GM21717 (cell line): ENCODE measurements at regions not wholly inside any gene's neighbourhood (a gene's known extent, or its start where the extent isn't known, plus 50 kb on each side); places are given as distances from the start of the nearest gene placed in this dataset.

Experiments
- ATAC-seq: cut with Tn5 transposase; IDR thresholded peaks from one replicate; pipeline ENCODE4 v1.9.1; 2021; ENCODE audit warnings: mild to moderate bottlenecking, moderate library complexity; ENCODE audit not compliant: unreplicated experiment

DNA sequence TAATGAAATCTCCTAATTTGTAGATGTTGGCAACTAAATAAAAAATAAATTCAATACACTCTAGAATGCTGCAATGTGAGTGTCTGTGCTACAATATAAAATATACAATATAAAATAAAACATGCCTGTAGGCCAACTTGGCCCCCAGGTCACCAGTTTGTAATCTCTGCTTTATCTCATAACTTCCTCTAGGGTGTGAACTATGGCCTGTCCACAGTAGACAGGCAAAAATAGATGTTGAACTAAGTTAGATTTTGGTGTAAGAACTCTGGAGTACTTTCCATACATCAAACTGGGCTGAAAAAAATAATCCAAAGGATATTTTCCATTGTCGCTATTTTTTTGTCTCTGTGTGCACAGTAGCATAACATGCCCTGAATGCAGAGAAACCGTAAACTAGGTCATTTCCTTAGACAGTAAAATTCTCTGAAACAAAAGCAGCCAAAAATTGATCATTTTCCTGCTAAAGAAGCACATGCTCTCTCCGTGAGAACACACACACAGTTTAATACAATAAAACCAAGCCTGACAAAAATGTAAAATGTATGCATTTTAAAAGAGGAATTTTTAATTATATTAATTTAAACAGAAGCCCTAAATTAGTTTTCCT is 98.5 kb upstream of the ZFP64 start:
- no peak for ATAC-seq

- no peak for ATAC-seq
Observed at GRCh38 chr20:52280407-52280806, 88.8 kb upstream of the ZFP64 start.

DNA sequence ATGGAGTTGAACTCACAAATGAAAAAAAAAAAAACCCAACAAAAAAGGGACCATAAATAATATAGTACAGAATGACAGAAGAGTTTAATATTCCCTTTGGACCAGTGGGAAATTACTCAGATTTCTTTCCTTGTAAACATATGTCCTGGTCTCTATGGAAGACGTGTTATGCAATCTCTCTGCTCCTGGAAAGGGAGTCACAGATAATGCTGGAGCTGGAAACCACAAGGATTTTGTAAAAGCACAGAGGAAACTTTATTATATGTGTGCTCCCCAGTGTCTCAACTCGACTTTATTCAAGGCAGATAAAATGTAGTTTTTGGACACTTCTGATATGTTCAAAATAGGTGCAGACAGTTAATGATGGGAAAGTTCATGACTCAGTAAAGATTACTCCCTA is 88.1 kb upstream of the ZFP64 start:
- ATAC-seq, result no peak

GRCh38 chr20:52275181-52275691 is 83.7 kb upstream of the ZFP64 start:
- no peak for ATAC-seq

DNA sequence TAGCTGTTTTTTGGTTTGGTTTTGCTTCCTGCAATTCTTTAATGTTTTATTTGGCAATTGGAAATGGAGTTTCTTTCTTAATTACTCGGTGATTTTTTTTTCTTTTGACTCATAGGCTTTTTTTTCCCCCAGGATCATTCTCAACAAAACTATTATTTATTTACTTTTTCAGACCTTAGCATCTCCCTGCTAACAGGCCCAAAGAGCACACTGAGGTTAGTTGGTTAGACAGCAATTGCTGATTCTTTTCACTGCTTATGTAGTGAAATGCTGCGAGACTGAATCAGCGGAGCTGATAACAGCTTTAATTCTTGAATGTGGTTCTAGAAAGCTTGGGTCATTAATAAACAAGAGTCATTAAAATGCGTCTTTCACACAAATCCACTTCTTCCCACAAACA is 79.1 kb upstream of the ZFP64 start:
- ATAC-seq, result no peak

GRCh38 chr20:52270001-52270606 is 78.5 kb upstream of the ZFP64 start:
- no peak for ATAC-seq

GRCh38 chr20:52269321-52269720 is 77.7 kb upstream of the ZFP64 start:
- ATAC-seq, result no peak

DNA sequence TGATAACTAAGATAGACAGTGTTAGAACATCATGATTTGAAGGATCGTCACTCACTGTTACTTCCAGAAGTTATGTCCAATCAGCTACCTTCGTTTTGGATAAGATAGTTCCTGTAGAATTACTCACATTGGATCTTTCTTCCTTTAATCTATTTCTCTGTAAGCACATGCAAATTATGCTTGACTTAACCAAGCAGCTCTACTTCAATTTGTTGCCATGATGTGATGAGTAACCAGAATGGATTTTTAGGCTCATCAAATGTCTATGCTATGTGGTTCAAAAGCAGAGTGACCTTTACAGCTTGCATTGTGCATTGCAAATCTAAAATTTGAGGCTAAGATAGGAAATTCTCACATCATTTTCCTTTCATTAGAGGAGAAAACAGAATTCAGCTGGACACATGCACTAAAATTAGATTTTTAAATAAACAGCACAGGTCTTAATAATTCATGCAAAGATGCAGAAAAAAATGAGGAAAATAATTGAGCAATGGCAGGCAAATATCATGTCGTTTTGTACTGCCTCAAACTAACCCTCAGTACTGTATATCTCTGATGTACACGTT is 76.7 kb upstream of the ZFP64 start:
- no peak for ATAC-seq

GRCh38 chr20:52267418-52267817 is 75.8 kb upstream of the ZFP64 start:
- ATAC-seq, result no peak

- no peak for ATAC-seq
Observed at GRCh38 chr20:52263757-52264156, 72.2 kb upstream of the ZFP64 start.

GRCh38 chr20:52261792-52262191 is 70.2 kb upstream of the ZFP64 start:
- no peak for ATAC-seq

GRCh38 chr20:52259295-52259694 is 67.7 kb upstream of the ZFP64 start:
- ATAC-seq, result no peak

GRCh38 chr20:52256454-52256853 is 64.9 kb upstream of the ZFP64 start:
- no peak for ATAC-seq

DNA sequence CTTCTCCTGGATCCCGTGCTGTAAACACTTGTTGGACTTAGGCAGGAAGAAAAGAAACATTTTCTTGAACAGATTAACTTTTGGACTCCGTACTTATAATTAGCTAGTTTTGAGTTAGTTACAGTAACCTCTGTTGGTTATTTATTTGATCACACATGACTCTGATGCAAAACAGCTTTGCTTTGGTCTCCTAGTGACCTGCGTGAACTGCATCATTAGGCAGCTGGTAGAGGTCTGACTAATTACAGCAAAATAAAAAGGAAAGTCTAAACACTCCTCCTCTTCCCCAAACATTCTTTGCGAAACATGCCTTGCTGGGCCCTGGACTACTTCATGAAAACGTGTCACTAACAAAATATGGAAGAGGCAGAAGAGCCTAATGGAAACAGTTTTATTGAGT is 61.1 kb upstream of the ZFP64 start:
- no peak for ATAC-seq

- no peak for ATAC-seq
Observed at GRCh38 chr20:52251827-52252226, 60.2 kb upstream of the ZFP64 start.

- no peak for ATAC-seq
Observed at GRCh38 chr20:52251136-52251700, 59.6 kb upstream of the ZFP64 start.

GRCh38 chr20:52247548-52247947 is 56.0 kb upstream of the ZFP64 start:
- ATAC-seq, result no peak

- no peak for ATAC-seq
Observed at GRCh38 chr20:52246366-52246765, 54.8 kb upstream of the ZFP64 start.

DNA sequence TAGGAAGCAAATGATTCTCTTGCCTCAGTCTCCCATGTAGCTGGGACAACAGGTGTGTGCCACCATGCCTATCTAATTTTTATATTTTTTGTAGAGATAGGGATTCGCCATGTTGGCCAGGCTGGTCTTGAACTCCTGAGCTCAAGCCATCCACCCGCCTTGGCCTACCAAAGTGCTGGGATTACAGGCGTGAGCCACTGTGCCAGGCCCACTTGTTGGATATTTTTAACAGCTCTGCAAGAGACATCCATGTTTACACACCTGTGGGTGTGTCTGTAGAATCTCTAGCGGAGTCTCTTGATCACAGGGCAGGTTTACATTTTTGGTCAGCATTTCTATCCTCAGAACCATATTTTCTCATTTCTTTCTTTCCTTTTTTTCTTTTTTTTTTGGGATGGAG is 53.1 kb upstream of the ZFP64 start:
- no peak for ATAC-seq

DNA sequence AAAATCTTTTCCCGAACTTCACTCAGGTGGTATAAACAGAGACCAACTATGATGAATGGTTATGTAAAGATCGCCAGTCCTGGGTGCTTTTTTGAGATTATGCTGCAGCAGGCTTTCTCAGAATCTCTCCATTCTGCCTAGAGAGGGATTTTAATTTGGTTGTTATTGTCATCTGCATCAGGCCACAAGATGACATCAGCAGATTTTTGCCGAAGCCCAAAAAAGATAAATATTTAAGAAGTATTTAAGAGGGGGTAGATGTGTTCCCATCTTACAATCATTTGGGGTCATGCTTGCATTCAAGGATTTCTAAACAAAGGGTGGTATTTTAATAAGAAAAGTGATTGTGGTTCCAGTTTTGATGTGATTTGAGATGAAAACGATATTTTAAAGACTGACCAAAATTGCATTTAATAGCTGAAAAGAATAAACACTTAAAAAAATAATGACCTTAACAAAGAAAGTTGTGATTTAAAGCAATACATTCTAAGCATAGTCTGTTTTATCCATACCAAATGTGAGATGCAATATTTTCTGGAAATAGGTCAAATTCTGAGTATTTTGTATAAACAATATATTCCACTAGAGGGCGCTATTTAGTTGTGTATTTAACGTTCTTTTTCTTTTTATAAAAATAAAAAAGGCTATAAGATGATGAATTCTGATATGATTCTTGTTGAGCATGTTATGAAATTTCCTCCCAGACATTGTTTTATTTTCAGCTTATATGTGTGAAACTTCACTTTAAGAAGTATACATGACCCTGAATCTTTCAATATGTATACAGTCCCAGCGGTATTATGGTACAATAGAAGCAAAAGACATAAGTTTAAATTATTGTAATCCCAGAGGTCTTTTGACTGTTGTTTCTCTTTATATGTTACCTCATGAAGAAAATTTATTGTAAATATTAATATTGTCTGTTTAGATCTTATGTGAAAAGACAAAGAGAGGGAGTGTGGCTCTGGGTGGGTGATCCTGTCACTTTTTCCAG is 51.0 kb upstream of the ZFP64 start:
- no peak for ATAC-seq
